GM23248 (cell line): ENCODE measurements at regions not wholly inside any gene's neighbourhood (a gene's known extent, or its start where the extent isn't known, plus 50 kb on each side); places are given as distances from the start of the nearest gene placed in this dataset.

ENCODE experiments used
- DNase-seq: peaks from one replicate; pipeline ENCODE4 v3.0.0-alpha.2; 2015
- H2AFZ ChIP-seq: fragments of 200-600 bp; sonication (generic); 2 replicates; pipeline ENCODE4 v1.6.1; 2016; ENCODE audit warnings: antibody characterized with exemption
- H3F3A ChIP-seq: fragments of 200-600 bp; sonication (generic); 2 replicates; pipeline ENCODE4 v1.6.1; 2016; ENCODE audit warnings: mild to moderate bottlenecking, antibody characterized with exemption, mixed run types; ENCODE audit not compliant: insufficient read depth
- H3K27ac ChIP-seq: fragments of 200-600 bp; sonication (generic); 2 replicates; pipeline ENCODE4 v1.5.1; 2016; ENCODE audit warnings: mild to moderate bottlenecking
- H3K27me3 ChIP-seq: fragments of 200-600 bp; sonication (generic); replicated peaks from 2 replicates; pipeline ENCODE4 v1.6.1; 2016; ENCODE audit warnings: mild to moderate bottlenecking; ENCODE audit not compliant: insufficient read depth
- H3K36me3 ChIP-seq: fragments of 200-600 bp; sonication (generic); 2 replicates; pipeline ENCODE4 v1.6.1; 2016; ENCODE audit warnings: low read depth, mild to moderate bottlenecking
- H3K4me1 ChIP-seq: fragments of 200-600 bp; sonication (generic); 2 replicates; pipeline ENCODE4 v1.6.1; 2016; ENCODE audit warnings: mild to moderate bottlenecking; ENCODE audit not compliant: insufficient read depth
- H3K4me2 ChIP-seq: fragments of 200-600 bp; sonication (generic); one replicate; pipeline ENCODE4 v1.6.1; 2016; ENCODE audit warnings: mild to moderate bottlenecking; ENCODE audit not compliant: unreplicated experiment
- H3K4me3 ChIP-seq: fragments of 200-600 bp; sonication (generic); 2 replicates; pipeline ENCODE4 v1.5.1; 2016; ENCODE audit warnings: mild to moderate bottlenecking
- H3K79me2 ChIP-seq: fragments of 200-600 bp; sonication (generic); 2 replicates; pipeline ENCODE4 v1.6.1; 2016; ENCODE audit warnings: mild to moderate bottlenecking; ENCODE audit not compliant: insufficient read depth
- H3K9ac ChIP-seq: fragments of 200-600 bp; sonication (generic); 2 replicates; pipeline ENCODE4 v1.6.1; 2016; ENCODE audit warnings: mild to moderate bottlenecking
- H3K9me2 ChIP-seq: fragments of 200-600 bp; sonication (generic); 2 replicates; pipeline ENCODE4 v1.6.1; 2016; ENCODE audit warnings: mixed run types, mild to moderate bottlenecking, moderate library complexity; ENCODE audit not compliant: insufficient read depth
- H3K9me3 ChIP-seq: fragments of 200-600 bp; sonication (generic); one replicate; pipeline ENCODE4 v1.6.1; 2017; ENCODE audit warnings: low read depth
- H4K20me1 ChIP-seq: fragments of 200-600 bp; sonication (generic); 2 replicates; pipeline ENCODE4 v1.6.0; 2016; ENCODE audit not compliant: insufficient read depth
- EZH2 ChIP-seq: fragments of 200-600 bp; sonication (generic); IDR thresholded peaks from 2 replicates; pipeline ENCODE4 v1.6.1; 2018; ENCODE audit warnings: antibody characterized with exemption, mild to moderate bottlenecking; ENCODE audit not compliant: insufficient read depth, poor library complexity, severe bottlenecking
- EZH2phosphoT487 ChIP-seq: fragments of 200-600 bp; sonication (generic); IDR thresholded peaks from 2 replicates; pipeline ENCODE4 v1.6.1; 2018; ENCODE audit warnings: antibody characterized with exemption, moderate library complexity, mild to moderate bottlenecking, low read depth; ENCODE audit not compliant: insufficient read depth
- WGBS, 2 experiments: methylation state at CpG; one replicate each; pipeline ENCODE4 v1.1.6; 2015 to 2017; ENCODE audit warnings: low lambda C conversion rate in 2 of 2, low coverage in 1 of 2; ENCODE audit errors: missing lambda C conversion rate in 2 of 2; 5-methylcytosine and 5-hydroxymethylcytosine counted together
- in situ Hi-C: fragments of 300-500 bp; cut with MboI; formaldehyde crosslinking; loops from 2 replicates; pipeline ENCODE4 v1.15.0; 2020

- in situ Hi-C loops: no loop called here
- peaks cover 18% of the 10 kb centered on the region for H3K4me1 ChIP-seq
- no peaks in the 10 kb centered on the region; the same call in 1 of the 2 replicates for H3F3A ChIP-seq
- H3K9me2 ChIP-seq: no peaks in the 10 kb centered on the region
- H3K27ac ChIP-seq: no peak overlapping the region
- WGBS, 2 experiments: 75 to 85% methylated on average over 3 of the region's 3 CpGs
- no peak for TF ChIP-seq EZH2phosphoT487
- TF ChIP-seq EZH2: no peak
- no peak overlapping the region for H3K4me3 ChIP-seq
- no peak overlapping the region for H3K4me2 ChIP-seq
- no peaks in the 10 kb centered on the region for H3K27me3 ChIP-seq
- H3K9ac ChIP-seq: no peak overlapping the region
- H3K36me3 ChIP-seq: no peaks in the 10 kb centered on the region
- no peaks in the 10 kb centered on the region for H4K20me1 ChIP-seq
- DNase-seq: no peak
- H3K9me3 ChIP-seq: no peaks in the 10 kb centered on the region
- no peak overlapping the region for H2AFZ ChIP-seq
- H3K79me2 ChIP-seq: no peaks in the 10 kb centered on the region
Measured at GRCh38 chr3:148232389-148232788, 465.3 kb upstream of the AGTR1 start.

DNA sequence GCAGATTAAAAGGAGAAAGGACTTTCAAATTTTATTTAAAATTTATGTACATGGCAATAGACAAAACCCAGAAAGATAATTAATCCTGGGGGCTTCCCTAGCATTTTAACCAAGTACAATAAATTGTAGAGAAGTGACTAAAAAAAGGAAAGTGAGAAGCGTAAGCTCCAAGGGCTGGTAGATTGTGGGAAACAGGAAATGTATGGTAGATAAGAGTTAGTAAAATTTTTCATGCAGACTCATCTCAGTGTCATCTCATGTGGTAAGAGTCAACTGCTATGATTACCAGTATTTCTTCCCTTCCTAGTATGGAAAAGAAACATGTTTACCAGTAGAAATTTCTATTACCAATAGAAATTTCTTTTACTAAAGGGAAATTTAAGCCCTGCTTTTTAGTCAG is 464.3 kb upstream of the AGTR1 start:
- TF ChIP-seq EZH2phosphoT487 (no peak), EZH2 (no peak)
- Histone ChIP-seq H3K27ac (peak overlapping the region; percentile 50), H3K4me2 (peak overlapping the region; percentile 35), H3K4me1 (peaks cover 15% of the 10 kb centered on the region), H2AFZ (peak overlapping the region; percentile 40; the same call in 1 of the 2 replicates), H3K4me3 (no peak overlapping the region), H3K36me3 (no peaks in the 10 kb centered on the region), H3K27me3 (no peaks in the 10 kb centered on the region), H3K9me3 (no peaks in the 10 kb centered on the region), H3K9me2 (no peaks in the 10 kb centered on the region), H3K9ac (no peak overlapping the region), H3K79me2 (no peaks in the 10 kb centered on the region), H4K20me1 (no peaks in the 10 kb centered on the region), H3F3A (no peaks in the 10 kb centered on the region; the same call in 1 of the 2 replicates)
- DNase-seq: peak; percentile 83
- in situ Hi-C loops: no loop called here
- WGBS, 2 experiments: 11 to 13% methylated on average over 1 of the region's 1 CpG

GRCh38 chr3:148234536-148234935 is 463.2 kb upstream of the AGTR1 start:
- Histone ChIP-seq H3K4me1 (peaks cover 15% of the 10 kb centered on the region), H3K4me2 (no peak overlapping the region), H3K9me3 (no peaks in the 10 kb centered on the region), H3F3A (no peaks in the 10 kb centered on the region; the same call in 1 of the 2 replicates), H4K20me1 (no peaks in the 10 kb centered on the region), H3K4me3 (no peak overlapping the region), H3K9me2 (no peaks in the 10 kb centered on the region), H3K36me3 (no peaks in the 10 kb centered on the region), H3K27ac (no peak overlapping the region), H2AFZ (no peak overlapping the region), H3K27me3 (no peaks in the 10 kb centered on the region), H3K9ac (no peak overlapping the region), H3K79me2 (no peaks in the 10 kb centered on the region)
- in situ Hi-C loops: no loop called here
- TF ChIP-seq EZH2: no peak
- TF ChIP-seq EZH2phosphoT487: no peak
- DNase-seq: no peak
- WGBS, 2 experiments: 5 to 24% methylated on average over 1 of the region's 1 CpG

GRCh38 chr3:148235566-148235965 is 462.1 kb upstream of the AGTR1 start:
- no peaks in the 10 kb centered on the region for H3K9me3 ChIP-seq
- peaks cover 15% of the 10 kb centered on the region for H3K4me1 ChIP-seq
- in situ Hi-C loops: no loop called here
- no peak overlapping the region for H3K9ac ChIP-seq
- H3K9me2 ChIP-seq: no peaks in the 10 kb centered on the region
- no peak overlapping the region for H3K27ac ChIP-seq
- H2AFZ ChIP-seq: no peak overlapping the region
- no peaks in the 10 kb centered on the region for H3K79me2 ChIP-seq
- H3K27me3 ChIP-seq: no peaks in the 10 kb centered on the region
- TF ChIP-seq EZH2 (no peak), EZH2phosphoT487 (no peak)
- H3K36me3 ChIP-seq: no peaks in the 10 kb centered on the region
- 96% methylated on average over 3 of the region's 3 CpGs for WGBS, 2 experiments
- no peaks in the 10 kb centered on the region for H4K20me1 ChIP-seq
- no peak overlapping the region for H3K4me2 ChIP-seq
- H3F3A ChIP-seq: no peaks in the 10 kb centered on the region; the same call in 1 of the 2 replicates
- no peak overlapping the region for H3K4me3 ChIP-seq
- no peak for DNase-seq

- no peak for TF ChIP-seq EZH2
- TF ChIP-seq EZH2phosphoT487: no peak
- DNase-seq: peak; percentile 18
- Histone ChIP-seq H3F3A (no peaks in the 10 kb centered on the region), H3K4me3 (no peak overlapping the region), H3K27ac (no peak overlapping the region), H3K9ac (no peak overlapping the region), H3K27me3 (no peaks in the 10 kb centered on the region), H2AFZ (no peak overlapping the region), H3K4me1 (peaks cover 6% of the 10 kb centered on the region), H3K4me2 (no peak overlapping the region), H3K9me2 (no peaks in the 10 kb centered on the region), H4K20me1 (no peaks in the 10 kb centered on the region), H3K9me3 (no peaks in the 10 kb centered on the region), H3K36me3 (no peaks in the 10 kb centered on the region), H3K79me2 (no peaks in the 10 kb centered on the region)
- in situ Hi-C loops: no loop called here
- WGBS, 2 experiments: 35 to 41% methylated on average over 1 of the region's 1 CpG
Measured at GRCh38 chr3:148238421-148238821, 459.3 kb upstream of the AGTR1 start.
